ENCODE measurements at regions not wholly inside any gene's neighbourhood (a gene's known extent, or its start where the extent isn't known, plus 50 kb on each side); places are given as distances from the start of the nearest gene placed in this dataset.

DNA sequence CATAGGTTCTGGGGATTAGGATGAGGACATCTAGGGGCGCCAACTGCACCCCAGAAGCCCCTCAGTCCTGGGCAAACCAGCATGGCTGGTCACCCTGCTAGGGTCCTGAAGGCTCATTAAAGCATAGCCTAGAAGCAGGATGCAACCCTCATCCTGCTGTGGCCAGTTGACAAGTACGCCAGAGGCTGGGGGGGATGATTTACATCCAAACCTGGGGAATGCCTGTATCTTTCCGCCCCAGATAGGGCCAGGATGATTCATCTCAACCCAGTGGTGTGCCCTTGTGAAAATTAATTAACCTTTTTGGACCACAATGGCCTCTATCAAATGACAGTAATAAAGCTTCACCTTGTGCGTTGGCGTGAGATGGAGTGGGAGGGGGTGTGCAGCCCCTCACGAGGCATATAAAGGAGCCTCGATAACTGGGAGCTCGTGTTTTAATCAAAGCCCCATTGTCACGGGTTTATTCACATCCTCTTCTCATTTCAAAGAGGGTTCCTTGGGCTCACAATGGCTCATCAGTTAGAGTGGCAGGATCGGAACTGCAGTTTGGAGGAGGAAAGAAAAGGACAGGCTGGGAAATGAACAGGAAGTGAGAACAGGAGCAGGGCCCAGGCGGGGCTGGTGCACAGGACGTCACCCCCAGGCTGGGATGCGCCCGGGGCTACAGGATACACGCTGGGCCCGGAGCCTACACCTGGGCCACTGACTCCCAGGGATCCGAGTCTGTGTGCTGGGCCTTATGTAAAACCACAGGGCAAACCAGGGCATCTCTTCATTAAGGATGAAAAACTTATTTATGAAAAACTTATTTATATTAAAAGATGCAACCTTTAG is 121.8 kb upstream of the PHACTR3 start (continued):
- TF ChIP-seq, protein P1, sequence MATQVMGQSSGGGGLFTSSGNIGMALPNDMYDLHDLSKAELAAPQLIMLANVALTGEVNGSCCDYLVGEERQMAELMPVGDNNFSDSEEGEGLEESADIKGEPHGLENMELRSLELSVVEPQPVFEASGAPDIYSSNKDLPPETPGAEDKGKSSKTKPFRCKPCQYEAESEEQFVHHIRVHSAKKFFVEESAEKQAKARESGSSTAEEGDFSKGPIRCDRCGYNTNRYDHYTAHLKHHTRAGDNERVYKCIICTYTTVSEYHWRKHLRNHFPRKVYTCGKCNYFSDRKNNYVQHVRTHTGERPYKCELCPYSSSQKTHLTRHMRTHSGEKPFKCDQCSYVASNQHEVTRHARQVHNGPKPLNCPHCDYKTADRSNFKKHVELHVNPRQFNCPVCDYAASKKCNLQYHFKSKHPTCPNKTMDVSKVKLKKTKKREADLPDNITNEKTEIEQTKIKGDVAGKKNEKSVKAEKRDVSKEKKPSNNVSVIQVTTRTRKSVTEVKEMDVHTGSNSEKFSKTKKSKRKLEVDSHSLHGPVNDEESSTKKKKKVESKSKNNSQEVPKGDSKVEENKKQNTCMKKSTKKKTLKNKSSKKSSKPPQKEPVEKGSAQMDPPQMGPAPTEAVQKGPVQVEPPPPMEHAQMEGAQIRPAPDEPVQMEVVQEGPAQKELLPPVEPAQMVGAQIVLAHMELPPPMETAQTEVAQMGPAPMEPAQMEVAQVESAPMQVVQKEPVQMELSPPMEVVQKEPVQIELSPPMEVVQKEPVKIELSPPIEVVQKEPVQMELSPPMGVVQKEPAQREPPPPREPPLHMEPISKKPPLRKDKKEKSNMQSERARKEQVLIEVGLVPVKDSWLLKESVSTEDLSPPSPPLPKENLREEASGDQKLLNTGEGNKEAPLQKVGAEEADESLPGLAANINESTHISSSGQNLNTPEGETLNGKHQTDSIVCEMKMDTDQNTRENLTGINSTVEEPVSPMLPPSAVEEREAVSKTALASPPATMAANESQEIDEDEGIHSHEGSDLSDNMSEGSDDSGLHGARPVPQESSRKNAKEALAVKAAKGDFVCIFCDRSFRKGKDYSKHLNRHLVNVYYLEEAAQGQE (IDR thresholded peaks at IDR 0.05; ENCODE audit: low read depth, low read length) = no peak
- no peak for TF ChIP-seq MEF2A (IDR thresholded peaks at IDR 0.05; ENCODE audit: borderline replicate concordance, low read depth)
- TF ChIP-seq TEAD4 (IDR thresholded peaks at IDR 0.05; ENCODE audit: borderline replicate concordance, insufficient read depth) = no peak
- TF ChIP-seq RXRA (IDR thresholded peaks at IDR 0.05; ENCODE audit: borderline replicate concordance, low read depth) = no peak
- no peak for TF ChIP-seq PBX3 (IDR thresholded peaks at IDR 0.05)

- Histone ChIP-seq H2AFZ (ENCODE audit: low read depth) (no peak overlapping the region), H3K4me3 (ENCODE audit: low read depth in 2 of 2, low read length in 1 of 2) (no peak overlapping the region), H3K27ac (ENCODE audit: low read depth in 2 of 2, low read length in 1 of 2) (no peak overlapping the region), H3K9ac (no peak overlapping the region), H3K9me3 (no peaks in the 10 kb centered on the region), H3F3A (replicated peaks; ENCODE audit: insufficient read depth) (no peaks in the 10 kb centered on the region), H3K36me3 (replicated peaks in 1 of 2; ENCODE audit: control insufficient read depth in 1 of 2, insufficient read depth in 2 of 2, low read length in 1 of 2) (no peaks in the 10 kb centered on the region), H3K4me1 (ENCODE audit: control insufficient read depth in 1 of 2, insufficient read depth in 2 of 2, low read depth in 1 of 2, low read length in 1 of 2) (no peaks in the 10 kb centered on the region; a peak in 1 of 4 replicates), H3K9me2 (no peaks in the 10 kb centered on the region), H3K27me3 (ENCODE audit: insufficient read depth) (no peaks in the 10 kb centered on the region), H4K20me1 (ENCODE audit: insufficient read depth) (no peaks in the 10 kb centered on the region), H3K79me2 (ENCODE audit: insufficient read depth) (no peaks in the 10 kb centered on the region), H3K4me2 (no peak overlapping the region)
- ChIA-PET CTCF (interaction anchor here (2.3 to 2.6 kb wide), 2 partner anchors 12 to 28 kb away, joined by 12 read pairs; no protein-coding TSS in a partner anchor), POLR2A (no interaction called here)
- WGBS (ENCODE audit: low lambda C conversion rate) = 25% methylated on average over 3 of the region's 5 CpGs
- DNase-seq = no peak
- TF ChIP-seq IRF3 (IDR thresholded peaks at IDR 0.05; ENCODE audit: low read depth, low read length) (no peak), PBX3 (IDR thresholded peaks at IDR 0.05) (no peak), NRF1 (IDR thresholded peaks at IDR 0.05; ENCODE audit: low read depth, low read length) (no peak), JUND (IDR thresholded peaks at IDR 0.05) (no peak), ELF1 (IDR thresholded peaks at IDR 0.05) (no peak), MXI1 (IDR thresholded peaks at IDR 0.05; ENCODE audit: low read depth, low read length) (no peak), YY1 (IDR thresholded peaks at IDR 0.05; ENCODE audit: low read depth) (no peak), RXRA (IDR thresholded peaks at IDR 0.05; ENCODE audit: borderline replicate concordance, low read depth) (no peak), FOXM1 (IDR thresholded peaks at IDR 0.05; ENCODE audit: low read depth) (no peak), ZBTB33 (IDR thresholded peaks at IDR 0.05; ENCODE audit: borderline replicate concordance, low read depth) (no peak), SMC3 (IDR thresholded peaks at IDR 0.05; ENCODE audit: low read depth, low read length) (no peak)
- TF ChIP-seq, protein P2, sequence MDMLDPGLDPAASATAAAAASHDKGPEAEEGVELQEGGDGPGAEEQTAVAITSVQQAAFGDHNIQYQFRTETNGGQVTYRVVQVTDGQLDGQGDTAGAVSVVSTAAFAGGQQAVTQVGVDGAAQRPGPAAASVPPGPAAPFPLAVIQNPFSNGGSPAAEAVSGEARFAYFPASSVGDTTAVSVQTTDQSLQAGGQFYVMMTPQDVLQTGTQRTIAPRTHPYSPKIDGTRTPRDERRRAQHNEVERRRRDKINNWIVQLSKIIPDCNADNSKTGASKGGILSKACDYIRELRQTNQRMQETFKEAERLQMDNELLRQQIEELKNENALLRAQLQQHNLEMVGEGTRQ (IDR thresholded peaks at IDR 0.05; ENCODE audit: borderline replicate concordance, low read depth, low read length) = no peak
- TF ChIP-seq, protein P1 (IDR thresholded peaks at IDR 0.05; ENCODE audit: low read depth, low read length) = no peak
Observed at GRCh38 chr20:59483481-59483880, 120.9 kb upstream of the PHACTR3 start.
